H9 (cell line): ENCODE measurements at regions not wholly inside any gene's neighbourhood (a gene's known extent, or its start where the extent isn't known, plus 50 kb on each side); places are given as distances from the start of the nearest gene placed in this dataset.

Experiments used
- DNase-seq: peaks from one replicate; pipeline ENCODE4 v3.0.0-alpha.2; 2017
- H2AFZ ChIP-seq: one replicate; pipeline ENCODE4 v1.6.1; 2013; ENCODE audit warnings: mild to moderate bottlenecking, low read length, control low read depth, moderate library complexity
- H2AK5ac ChIP-seq: 2 replicates; pipeline ENCODE4 v1.6.1; 2013; ENCODE audit warnings: low read length, control low read depth, mixed read lengths; ENCODE audit not compliant: insufficient read length
- H2BK120ac ChIP-seq: one replicate; pipeline ENCODE4 v1.6.1; 2013; ENCODE audit warnings: low read depth, mild to moderate bottlenecking, low read length, control low read depth, inconsistent platforms; ENCODE audit not compliant: poor library complexity, severe bottlenecking
- H2BK12ac ChIP-seq: 2 replicates; pipeline ENCODE4 v1.6.1; 2013; ENCODE audit warnings: low read length, control low read depth, mixed read lengths, low read depth; ENCODE audit not compliant: insufficient read length
- H2BK15ac ChIP-seq: 2 replicates; pipeline ENCODE4 v1.6.1; 2013; ENCODE audit warnings: low read depth, low read length, control low read depth
- H2BK20ac ChIP-seq: one replicate; pipeline ENCODE4 v1.6.1; 2013; ENCODE audit warnings: low read depth, mild to moderate bottlenecking, low read length, control low read depth, inconsistent platforms; ENCODE audit not compliant: poor library complexity, severe bottlenecking
- H2BK5ac ChIP-seq: 2 replicates; pipeline ENCODE4 v1.6.1; 2013; ENCODE audit warnings: low read length, control low read depth, mixed read lengths; ENCODE audit not compliant: insufficient read length
- H3K14ac ChIP-seq: 2 replicates; pipeline ENCODE4 v1.6.1; 2013; ENCODE audit warnings: low read length, control low read depth; ENCODE audit not compliant: insufficient read depth
- H3K18ac ChIP-seq: 2 replicates; pipeline ENCODE4 v1.6.1; 2013; ENCODE audit warnings: low read depth, mild to moderate bottlenecking, mixed read lengths, low read length, control low read depth; ENCODE audit not compliant: insufficient read length
- H3K23ac ChIP-seq: 2 replicates; pipeline ENCODE4 v1.6.1; 2013; ENCODE audit warnings: low read length, control low read depth, mixed read lengths, low read depth; ENCODE audit not compliant: insufficient read length
- H3K23me2 ChIP-seq: 2 replicates; pipeline ENCODE4 v1.6.1; 2013; ENCODE audit warnings: low read depth, mild to moderate bottlenecking, mixed read lengths, low read length, control low read depth; ENCODE audit not compliant: insufficient read length, poor library complexity, severe bottlenecking
- H3K27ac ChIP-seq: 2 replicates; pipeline ENCODE4 v1.5.1; 2013; ENCODE audit warnings: low read length, control low read depth, mixed read lengths, low read depth; ENCODE audit not compliant: insufficient read length
- H3K27me3 ChIP-seq: 2 replicates; pipeline ENCODE4 v1.6.1; 2013; ENCODE audit warnings: low read length, control low read depth, inconsistent platforms; ENCODE audit not compliant: insufficient read depth
- H3K4ac ChIP-seq: 2 replicates; pipeline ENCODE4 v1.6.1; 2013; ENCODE audit warnings: low read depth, mild to moderate bottlenecking, control low read depth, inconsistent platforms, low read length, moderate library complexity
- H3K4me1 ChIP-seq: 2 replicates; pipeline ENCODE4 v1.6.1; 2013; ENCODE audit warnings: low read length, control low read depth, inconsistent platforms; ENCODE audit not compliant: insufficient read depth
- H3K4me2 ChIP-seq: 2 replicates; pipeline ENCODE4 v1.6.1; 2013; ENCODE audit warnings: low read length, control low read depth, mixed read lengths; ENCODE audit not compliant: insufficient read length, insufficient read depth
- H3K56ac ChIP-seq: 2 replicates; pipeline ENCODE4 v1.6.1; 2013; ENCODE audit warnings: low read depth, mild to moderate bottlenecking, mixed read lengths, low read length, control low read depth; ENCODE audit not compliant: insufficient read length
- H3K79me1 ChIP-seq: 2 replicates; pipeline ENCODE4 v1.6.1; 2013; ENCODE audit warnings: low read depth, mild to moderate bottlenecking, moderate library complexity, low read length, control low read depth, inconsistent platforms; ENCODE audit not compliant: insufficient read depth, poor library complexity, severe bottlenecking
- H3K79me2 ChIP-seq: 2 replicates; pipeline ENCODE4 v1.6.1; 2013; ENCODE audit warnings: low read length, control low read depth, inconsistent platforms; ENCODE audit not compliant: insufficient read depth
- H3K9ac ChIP-seq: 2 replicates; pipeline ENCODE4 v1.6.1; 2013; ENCODE audit warnings: low read length, control low read depth, mixed read lengths; ENCODE audit not compliant: insufficient read length; ENCODE audit errors: extremely low read depth
- H3K9me3 ChIP-seq: one replicate; pipeline ENCODE4 v1.6.1; 2013; ENCODE audit warnings: low read depth, low read length, inconsistent platforms; ENCODE audit not compliant: control insufficient read depth
- H3T11ph ChIP-seq: one replicate; pipeline ENCODE4 v1.6.1; 2013; ENCODE audit warnings: mild to moderate bottlenecking, low read length, control low read depth, inconsistent platforms
- H4K20me1 ChIP-seq: one replicate; pipeline ENCODE4 v1.6.1; 2013; ENCODE audit not compliant: control insufficient read depth, insufficient read length, insufficient read depth
- H4K5ac ChIP-seq: 2 replicates; pipeline ENCODE4 v1.6.1; 2013; ENCODE audit warnings: low read depth, mild to moderate bottlenecking, mixed read lengths, low read length, control low read depth; ENCODE audit not compliant: insufficient read length
- H4K8ac ChIP-seq: replicated peaks from 2 replicates; pipeline ENCODE4 v1.6.1; 2013; ENCODE audit warnings: low read length, control low read depth, mixed read lengths, low read depth; ENCODE audit not compliant: insufficient read length
- H4K91ac ChIP-seq: 2 replicates; pipeline ENCODE4 v1.6.1; 2013; ENCODE audit warnings: low read depth, mild to moderate bottlenecking, moderate library complexity, mixed read lengths, low read length, control low read depth; ENCODE audit not compliant: insufficient read length
- H3K27ac Mint-ChIP-seq, 3 experiments: 2 replicates in 2 of 3; 3 replicates in 1 of 3; pipeline ENCODE4 v1.8.0; 2020 to 2021; ENCODE audit warnings: mixed read lengths in 3 of 3, mild to moderate bottlenecking in 1 of 3, moderate library complexity in 1 of 3
- H3K27me3 Mint-ChIP-seq: 2 replicates; pipeline ENCODE4 v1.8.0; 2021; ENCODE audit warnings: low read depth, mild to moderate bottlenecking, moderate library complexity, mixed read lengths
- H3K36me3 Mint-ChIP-seq, 3 experiments: 2 replicates in 2 of 3; 3 replicates in 1 of 3; pipeline ENCODE4 v1.8.0; 2020 to 2021; ENCODE audit warnings: low read depth in 3 of 3, mixed read lengths in 3 of 3; ENCODE audit not compliant: insufficient read depth in 1 of 3
- H3K4me1 Mint-ChIP-seq, 2 experiments: 2 replicates each; pipeline ENCODE4 v1.8.0; 2020; ENCODE audit warnings: mixed read lengths in 2 of 2
- H3K4me3 Mint-ChIP-seq, 2 experiments: 2 replicates in 1 of 2; 3 replicates in 1 of 2; pipeline ENCODE4 v1.8.0; 2020 to 2021; ENCODE audit warnings: mild to moderate bottlenecking in 2 of 2, mixed read lengths in 2 of 2, moderate library complexity in 1 of 2
- H3K9me3 Mint-ChIP-seq, 2 experiments: 2 replicates in 1 of 2; 3 replicates in 1 of 2; pipeline ENCODE4 v1.8.0; 2020; ENCODE audit warnings: mild to moderate bottlenecking in 2 of 2, mixed read lengths in 2 of 2, moderate library complexity in 1 of 2
- CTCF ChIP-seq: fragments of 200-600 bp; sonication (generic); conservative IDR thresholded peaks from 3 replicates; pipeline ENCODE4 v1.8.0; 2021; ENCODE audit warnings: antibody characterized with exemption, mild to moderate bottlenecking
- WGBS: extraction: QIAGEN DNeasy Blood & Tissue Kit; methylation state at CpG from one replicate; pipeline ENCODE4 v1.1.7; 2013; ENCODE audit warnings: missing lambda C conversion rate, low lambda C conversion rate, mixed read lengths; ENCODE audit not compliant: insufficient read length; ENCODE audit errors: extremely low coverage; 5-methylcytosine and 5-hydroxymethylcytosine counted together

GRCh38 chr10:125455855-125456254 lies 227.1 kb downstream of the TEX36 start:
- H3K4me3 Mint-ChIP-seq: peak overlapping the region in 1 of 2 experiments; percentile 43; a peak in 1 of 5 replicates
- H3K4me2 ChIP-seq: no peak overlapping the region

More at GRCh38 chr10:125455855-125456254, 227.1 kb downstream of the TEX36 start:
- Histone ChIP-seq H4K8ac (no peak overlapping the region), H3K9me3 (no peaks in the 10 kb centered on the region), H3K14ac (no peak overlapping the region), H3K27me3 (no peaks in the 10 kb centered on the region), H3K27ac (no peak overlapping the region), H2AK5ac (no peak overlapping the region), H4K5ac (no peak overlapping the region), H3K79me1 (no peaks in the 10 kb centered on the region), H3K23ac (no peak overlapping the region), H2BK5ac (no peak overlapping the region), H3K18ac (no peak overlapping the region), H3K56ac (no peak overlapping the region), H3K23me2 (no peaks in the 10 kb centered on the region), H2BK20ac (no peak overlapping the region), H2BK15ac (no peak overlapping the region), H3K4ac (no peak overlapping the region), H2BK12ac (no peak overlapping the region), H4K20me1 (no peaks in the 10 kb centered on the region), H2AFZ (no peak overlapping the region), H2BK120ac (no peak overlapping the region), H3K79me2 (no peaks in the 10 kb centered on the region), H3K9ac (no peak overlapping the region), H3K4me1 (no peaks in the 10 kb centered on the region; the same call in 1 of the 2 replicates), H4K91ac (no peak overlapping the region), H3T11ph (no peak overlapping the region)
- no peak for TF ChIP-seq CTCF
- H3K27ac Mint-ChIP-seq: no peak overlapping the region
- H3K36me3 Mint-ChIP-seq: peaks cover 0 to 2% (median 0%) of the 10 kb centered on the region in 3 experiments; a peak in 1 of 7 replicates
- peaks cover 14 to 17% of the 10 kb centered on the region in 2 experiments for H3K4me1 Mint-ChIP-seq
- DNase-seq: no peak
- no peaks in the 10 kb centered on the region; a peak in 1 of 5 replicates for H3K9me3 Mint-ChIP-seq
- WGBS: no CpG with 5 or more reads among the region's 3 CpGs
- peaks cover 2% of the 10 kb centered on the region for H3K27me3 Mint-ChIP-seq
